Renal cortex interstitium (tissue), 11 donors: ENCODE measurements at regions not wholly inside any gene's neighbourhood (a gene's known extent, or its start where the extent isn't known, plus 50 kb on each side); places are given as distances from the start of the nearest gene placed in this dataset.

Experiments used
- DNase-seq, 11 donors: peaks; one replicate each; pipeline ENCODE4 v3.0.0-alpha.2; 2013; ENCODE audit warnings: low read depth in 9 of 11, low spot score in 4 of 11; ENCODE audit errors: extremely low read depth in 1 of 11

- no peak for DNase-seq
Measured at GRCh38 chr22:49492741-49493251, 334.9 kb downstream of the BRD1 start.

- DNase-seq = no peak
Measured at GRCh38 chr22:49492308-49492707, 335.4 kb downstream of the BRD1 start.

GRCh38 chr22:49491726-49492125 is 335.9 kb downstream of the BRD1 start:
- DNase-seq = no peak

GRCh38 chr22:49491221-49491635 is 336.4 kb downstream of the BRD1 start:
- no peak for DNase-seq

GRCh38 chr22:49490692-49491091 is 337.0 kb downstream of the BRD1 start:
- DNase-seq = no peak

DNA sequence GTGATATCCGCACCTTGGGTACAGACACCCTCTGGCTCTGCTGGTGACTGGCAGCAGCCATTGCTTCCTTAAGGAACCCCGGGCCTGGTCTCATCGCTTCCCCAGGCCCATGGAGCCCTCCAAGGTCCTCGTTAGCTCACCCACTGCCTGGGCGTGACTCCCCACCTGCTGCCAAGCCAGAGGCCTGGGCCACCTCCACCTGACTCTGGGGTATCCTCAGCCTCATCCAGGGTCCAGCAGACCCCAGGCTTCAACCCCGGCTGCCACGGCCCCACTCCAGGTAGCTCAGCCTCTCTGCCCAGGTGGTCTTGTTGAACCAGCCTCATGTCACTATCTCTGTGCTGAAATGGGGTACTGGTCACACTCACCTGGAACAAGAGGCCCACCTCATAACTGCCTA is 337.9 kb downstream of the BRD1 start:
- no peak for DNase-seq

DNA sequence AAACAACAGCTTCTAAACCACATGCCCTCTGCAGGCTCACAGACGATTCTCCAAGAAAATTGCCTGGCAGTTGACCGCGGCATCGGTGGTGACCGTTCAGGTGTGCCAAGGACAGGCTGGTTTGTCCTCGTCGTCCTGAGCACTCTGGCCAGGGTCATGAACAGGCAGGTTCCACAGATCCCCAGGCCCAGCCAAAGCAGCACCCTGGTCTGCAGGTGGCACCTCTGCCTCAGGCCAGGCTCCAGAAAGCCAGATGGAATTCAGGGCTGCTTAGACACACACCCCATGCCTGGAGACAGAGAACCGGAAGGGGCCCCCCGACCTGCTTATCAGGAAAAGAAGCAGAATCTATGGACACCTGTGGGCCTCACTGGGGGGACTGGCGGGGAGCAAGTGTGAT is 338.7 kb downstream of the BRD1 start:
- no peak for DNase-seq

GRCh38 chr22:49487950-49488349 is 339.7 kb downstream of the BRD1 start:
- DNase-seq = no peak

DNA sequence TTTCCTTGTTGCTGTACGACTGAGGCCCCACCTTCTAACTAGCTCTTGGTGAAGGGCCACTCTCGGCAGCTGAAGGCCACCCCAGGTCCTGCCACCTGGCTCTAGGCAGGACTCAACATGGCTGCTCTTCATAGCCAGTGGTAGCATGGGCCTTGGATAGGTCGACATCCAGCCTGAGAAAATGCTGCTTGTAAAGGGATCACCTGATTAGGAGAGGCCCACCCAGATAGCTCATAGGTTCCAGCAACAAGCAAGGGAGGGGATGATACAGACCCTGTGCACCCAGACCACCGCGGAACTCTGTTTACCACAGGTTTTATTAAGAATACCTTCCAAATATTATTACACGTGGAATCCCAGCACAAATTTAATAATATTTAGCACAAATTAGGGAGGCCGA is 341.4 kb downstream of the BRD1 start:
- DNase-seq = no peak

DNA sequence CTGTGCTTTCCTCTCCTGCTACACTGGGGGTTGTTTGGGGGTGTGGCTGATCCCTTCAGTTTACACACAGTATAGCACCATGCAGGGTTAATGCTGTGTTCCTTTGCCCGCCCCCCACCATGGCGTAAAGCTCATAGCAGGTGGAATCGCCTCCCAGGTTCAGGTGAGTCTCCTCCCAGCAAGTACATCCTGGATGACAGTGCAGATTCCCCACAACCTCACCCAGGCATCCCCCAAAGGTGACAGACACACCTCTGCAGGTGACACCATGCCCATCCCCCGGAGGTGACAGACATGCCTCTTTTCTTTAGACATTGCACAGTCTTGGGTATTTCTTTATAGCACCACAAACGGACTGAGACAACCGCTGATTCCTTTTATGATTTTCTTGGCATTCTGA is 343.7 kb downstream of the BRD1 start:
- DNase-seq = no peak

- no peak for DNase-seq
Measured at GRCh38 chr22:49483281-49483870, 344.3 kb downstream of the BRD1 start.

- DNase-seq = no peak
Measured at GRCh38 chr22:49482811-49483210, 344.9 kb downstream of the BRD1 start.

DNA sequence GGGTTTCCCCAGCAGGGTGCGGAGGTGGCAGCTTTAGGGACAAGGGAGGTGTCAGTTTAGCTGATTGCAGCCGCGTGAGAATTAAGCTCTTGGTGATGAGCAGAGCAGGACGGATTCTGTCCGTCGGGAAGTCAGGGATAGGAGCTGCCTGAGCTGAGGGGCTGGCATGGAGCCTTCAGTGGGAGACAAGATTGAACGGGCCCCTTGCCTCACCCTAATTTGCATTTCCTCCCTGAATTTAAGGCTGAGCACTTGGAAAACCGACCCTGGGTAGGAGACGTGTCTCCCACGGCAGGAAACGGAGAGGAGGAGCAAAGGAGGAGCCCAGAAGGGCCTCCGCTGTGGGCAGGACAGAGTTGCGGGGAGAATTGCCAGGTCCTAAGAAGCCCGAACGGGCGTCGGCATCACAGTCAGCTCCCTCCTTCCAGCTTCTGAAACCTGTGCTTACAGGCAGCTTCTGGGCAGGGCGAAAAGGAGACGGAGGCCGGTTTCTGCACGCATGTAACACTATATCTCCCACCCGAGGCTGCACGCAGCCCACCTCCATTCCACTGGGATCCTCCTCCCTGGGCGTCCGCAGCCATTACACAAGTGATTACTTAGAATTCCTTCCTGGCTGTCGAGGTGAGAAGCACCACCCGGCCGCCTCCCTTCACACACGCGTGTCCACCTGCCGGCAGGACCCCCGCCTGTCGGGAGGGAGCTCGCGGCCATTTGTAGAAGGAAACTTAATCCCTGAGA is 345.8 kb downstream of the BRD1 start:
- DNase-seq = peak in 4 of 11 donors; percentile 15 to 41 (median 26)

DNA sequence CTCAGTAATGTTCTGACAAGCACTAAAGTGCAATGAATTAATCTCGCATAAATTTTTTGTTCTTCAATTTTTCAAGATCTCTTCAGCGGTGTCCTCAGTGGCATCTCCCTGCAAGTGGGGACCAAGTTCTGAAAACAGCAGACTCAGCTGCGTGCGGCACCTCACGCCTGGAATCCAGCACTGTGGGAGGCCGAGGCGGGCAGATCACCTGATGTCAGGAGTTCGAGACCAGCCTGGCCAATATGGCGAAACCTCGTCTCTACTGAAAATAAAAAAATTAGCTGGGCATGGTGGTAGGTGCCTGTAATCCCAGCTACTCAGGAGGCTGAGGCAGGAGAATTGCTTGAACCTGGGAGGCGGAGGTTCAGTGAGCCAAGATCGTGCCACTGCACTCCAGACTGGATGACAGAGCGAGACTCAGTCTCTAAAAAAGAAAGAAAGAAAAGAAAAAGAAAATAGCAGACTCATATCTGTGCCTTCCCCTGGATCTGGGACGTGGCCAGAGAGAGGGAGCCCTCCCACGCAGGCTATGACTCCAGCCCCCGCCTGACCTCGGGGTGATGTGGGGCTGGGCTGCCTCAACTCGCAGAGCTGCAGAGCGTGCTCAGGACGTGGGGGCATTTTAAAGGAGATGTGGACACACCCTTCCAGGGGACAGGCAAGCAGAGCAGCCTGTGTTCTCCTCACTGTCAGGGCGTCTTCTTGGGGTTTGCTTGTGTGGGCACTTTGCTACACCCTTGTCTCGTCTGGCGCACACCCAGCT is 346.6 kb downstream of the BRD1 start:
- DNase-seq = no peak

DNA sequence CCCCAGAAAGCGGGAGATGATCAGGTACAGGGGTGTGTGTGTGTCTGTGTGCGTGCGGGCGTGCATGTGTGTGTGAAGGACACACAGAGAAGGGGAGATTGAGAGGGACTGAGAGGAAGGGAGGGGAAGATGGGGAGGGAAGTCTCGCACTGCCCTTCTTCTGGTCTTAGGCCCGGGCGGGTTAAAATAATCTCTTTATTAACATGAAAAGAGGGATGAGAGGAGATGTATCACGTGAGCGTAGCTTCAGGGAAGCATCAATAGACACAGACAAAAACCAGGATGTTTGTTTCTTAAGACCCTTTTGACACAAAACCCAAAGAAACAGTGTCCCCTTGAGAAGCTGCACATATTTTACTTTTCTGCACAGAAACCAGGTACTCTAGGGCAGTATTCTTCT is 347.3 kb downstream of the BRD1 start:
- DNase-seq = no peak

- DNase-seq = no peak
Measured at GRCh38 chr22:49479566-49479965, 348.1 kb downstream of the BRD1 start.

DNA sequence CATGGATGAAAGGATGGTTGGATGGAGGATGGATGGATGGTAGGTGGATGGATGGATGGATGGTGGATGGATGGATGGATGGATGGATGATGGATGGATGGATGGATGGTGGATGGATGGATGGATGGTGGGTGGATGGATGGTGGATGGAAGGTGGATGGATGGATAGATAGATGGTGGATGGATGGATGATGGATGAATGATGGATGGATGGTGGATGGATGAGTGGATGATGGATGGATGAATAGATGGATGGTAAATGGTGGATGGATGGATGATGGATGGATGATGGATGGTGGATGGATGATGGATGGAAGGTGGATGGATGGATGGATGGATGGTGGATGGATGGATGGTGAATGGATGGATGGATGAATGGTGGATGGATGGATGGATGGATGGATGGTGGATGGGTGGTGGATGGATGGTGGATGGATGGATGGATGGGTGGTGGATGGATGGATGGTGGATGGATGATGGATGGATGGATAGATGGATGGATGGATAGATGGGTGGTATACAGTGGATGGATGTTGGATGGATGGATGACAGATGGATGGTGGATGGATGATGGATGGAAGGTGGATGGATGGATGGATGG is 350.8 kb downstream of the BRD1 start:
- DNase-seq = no peak

- no peak for DNase-seq
Measured at GRCh38 chr22:49476176-49476575, 351.5 kb downstream of the BRD1 start.

DNA sequence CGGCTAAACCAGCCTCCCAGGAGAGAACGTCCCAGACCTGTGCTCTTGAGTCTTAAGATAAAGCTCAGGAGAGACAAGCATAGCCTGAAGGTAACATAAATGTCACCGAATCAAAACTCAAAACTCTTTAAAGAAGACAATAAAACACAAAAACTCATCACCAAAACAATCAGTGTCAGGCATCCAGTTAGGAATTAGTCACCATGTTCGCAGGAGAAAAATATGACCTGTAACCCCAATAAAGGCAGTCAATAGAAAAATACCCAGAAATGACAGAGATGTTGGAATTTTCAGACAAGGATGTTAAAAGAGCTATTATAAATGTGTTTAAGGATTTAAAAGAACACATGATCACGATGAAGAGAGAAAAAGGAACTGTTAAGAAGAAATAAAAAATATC is 352.4 kb downstream of the BRD1 start:
- no peak for DNase-seq

DNA sequence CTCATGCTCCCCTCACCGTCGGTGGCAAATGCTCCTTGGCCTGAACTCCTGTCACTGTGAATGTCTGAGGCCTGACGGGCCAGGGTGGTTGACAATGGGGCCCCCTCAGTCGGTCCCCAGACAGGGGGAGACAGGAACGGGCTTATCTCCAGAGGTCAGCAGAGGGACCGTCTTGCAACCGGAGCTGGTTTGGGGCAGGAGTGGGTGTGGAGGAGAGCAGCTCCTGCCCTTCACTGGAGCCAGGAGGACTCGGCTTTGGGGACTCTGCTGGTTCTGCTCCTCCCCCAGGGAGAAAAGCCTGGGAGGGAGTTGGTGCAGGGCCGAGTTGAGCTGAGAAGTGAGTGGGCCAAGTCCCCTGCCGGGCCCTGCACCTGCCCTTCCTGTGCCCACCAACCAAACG is 354.4 kb downstream of the BRD1 start:
- DNase-seq = no peak
